Panc1 (cell line): ENCODE measurements at regions not wholly inside any gene's neighbourhood (a gene's known extent, or its start where the extent isn't known, plus 50 kb on each side); places are given as distances from the start of the nearest gene placed in this dataset.

ENCODE experiments used
- ATAC-seq: fragments of 200-7000 bp; cut with Tn5 transposase; 2 replicates; pipeline ENCODE4 v1.9.1; 2020; ENCODE audit warnings: mild to moderate bottlenecking, moderate library complexity
- BruUV-seq: library from RNA; stranded (reverse); fragments of 400-500 nt; replicated peaks from 2 replicates; lab custom pipeline; 2021; lab: Mats Ljungman, UMichigan
- CTCF ChIA-PET: fragments of 300-600 bp; sonication (Branson Sonifier 250); formaldehyde crosslinking; loops from one replicate; lab custom pipeline; 2022; ENCODE audit warnings: antibody characterized with exemption; lab: Charles Lee
- POLR2A ChIA-PET: fragments of 300-600 bp; sonication (Branson Sonifier 250); formaldehyde crosslinking; loops from one replicate; lab custom pipeline; 2022; ENCODE audit warnings: antibody characterized with exemption; lab: Charles Lee
- DNase-seq: peaks from one replicate; pipeline ENCODE4 v3.0.0-alpha.2; 2010; ENCODE audit warnings: low read depth, low spot score
- H3K27ac ChIP-seq: 2 replicates; pipeline ENCODE4 v1.5.1; 2011; ENCODE audit warnings: mild to moderate bottlenecking, low read length, inconsistent platforms
- H3K27me3 ChIP-seq: fragments of 200-500 bp; sonication (Bioruptor generic); 2 replicates; pipeline ENCODE4 v1.6.0; 2014; ENCODE audit warnings: low read length, inconsistent platforms; ENCODE audit not compliant: control insufficient read depth, insufficient read depth
- H3K36me3 ChIP-seq: fragments of 200-500 bp; sonication (Bioruptor generic); 2 replicates; pipeline ENCODE4 v1.5.1; 2014; ENCODE audit warnings: inconsistent platforms, mild to moderate bottlenecking, low read length, moderate library complexity; ENCODE audit not compliant: control insufficient read depth, insufficient read depth
- H3K4me1 ChIP-seq: 2 replicates; pipeline ENCODE4 v1.5.1; 2011; ENCODE audit warnings: inconsistent platforms, mild to moderate bottlenecking, low read length, moderate library complexity; ENCODE audit not compliant: control insufficient read depth, insufficient read depth
- H3K4me3 ChIP-seq, 2 experiments: 2 replicates each; pipeline ENCODE4 v1.5.1; 2011 to 2012; ENCODE audit warnings: low read depth in 2 of 2, low read length in 2 of 2, mild to moderate bottlenecking in 2 of 2, inconsistent platforms in 1 of 2, moderate library complexity in 1 of 2
- H3K9me3 ChIP-seq: fragments of 200-500 bp; sonication (Bioruptor generic); 2 replicates; pipeline ENCODE4 v1.5.1; 2014; ENCODE audit warnings: low read depth, mild to moderate bottlenecking, inconsistent platforms, low read length, moderate library complexity; ENCODE audit not compliant: control insufficient read depth, insufficient read depth
- CTCF ChIP-seq: fragments of 450-650 bp; IDR thresholded peaks from 2 replicates; pipeline ENCODE4 v1.5.1; 2017; ENCODE audit warnings: mild to moderate bottlenecking
- POLR2AphosphoS5 ChIP-seq: IDR thresholded peaks from 2 replicates; pipeline ENCODE4 v1.6.1; 2012; ENCODE audit warnings: mild to moderate bottlenecking, low read depth, low read length, moderate library complexity
- REST ChIP-seq, 2 experiments: IDR thresholded peaks; 2 replicates each; pipeline ENCODE4 v1.6.1; 2011 to 2012; ENCODE audit warnings: low read depth in 2 of 2, control low read depth in 1 of 2, low read length in 1 of 2, mild to moderate bottlenecking in 1 of 2, moderate library complexity in 1 of 2; ENCODE audit not compliant: insufficient read depth in 1 of 2
- SIN3A ChIP-seq: IDR thresholded peaks from 2 replicates; pipeline ENCODE4 v1.6.1; 2012; ENCODE audit warnings: low read depth, mild to moderate bottlenecking, low read length, moderate library complexity, borderline replicate concordance; ENCODE audit not compliant: insufficient read depth
- TCF7L2 ChIP-seq: IDR thresholded peaks from 2 replicates; pipeline ENCODE4 v1.6.1; 2011; ENCODE audit warnings: mild to moderate bottlenecking, low read depth, low read length, inconsistent platforms
- in situ Hi-C: cut with HindIII; loops from 2 replicates; pipeline ENCODE4 v1.10.0; 2016; ENCODE audit warnings: low sequenced_read_pairs, low pct_unique_long_range_greater_than_20kb
- intact Hi-C: fragments of 100-400 bp; cut with micrococcal nuclease; formaldehyde crosslinking; loops from one replicate; pipeline ENCODE4 v1.10.0; 2022; ENCODE audit not compliant: unreplicated experiment

- H3K4me3 ChIP-seq: no peak overlapping the region
- BruUV-seq: no TSS peak
- no peak overlapping the region for H3K27ac ChIP-seq
- no peaks in the 10 kb centered on the region for H3K4me1 ChIP-seq
- ATAC-seq (no peak), DNase-seq (no peak)
- ChIA-PET CTCF (no interaction called here), POLR2A (no interaction called here)
- no peaks in the 10 kb centered on the region for H3K9me3 ChIP-seq
- H3K27me3 ChIP-seq: no peaks in the 10 kb centered on the region
- in situ Hi-C loops: no loop called here
- TF ChIP-seq POLR2AphosphoS5 (no peak), SIN3A (no peak), CTCF (no peak), TCF7L2 (no peak), REST (IDR thresholded peaks at IDR 0.05; ENCODE audit: insufficient read depth in 1 of 2, low read depth in 2 of 2, low read length in 1 of 2) (no peak)
- H3K36me3 ChIP-seq: no peaks in the 10 kb centered on the region
- intact Hi-C loops: no loop called here
Observed at GRCh38 chr2:52365946-52366345, 1334.0 kb upstream of the NRXN1 start.

GRCh38 chr2:52356556-52356955 is 1324.6 kb upstream of the NRXN1 start:
- H3K9me3 ChIP-seq: no peaks in the 10 kb centered on the region
- no peaks in the 10 kb centered on the region for H3K36me3 ChIP-seq
- BruUV-seq: no TSS peak
- POLR2A ChIA-PET: no interaction called here
- intact Hi-C loops (no loop called here), in situ Hi-C loops (no loop called here)
- DNase-seq: no peak
- ATAC-seq: no peak
- H3K4me1 ChIP-seq: no peaks in the 10 kb centered on the region
- no peaks in the 10 kb centered on the region for H3K27me3 ChIP-seq
- no peak for TF ChIP-seq REST (IDR thresholded peaks at IDR 0.05; ENCODE audit: insufficient read depth in 1 of 2, low read depth in 2 of 2, low read length in 1 of 2)
- no peak for TF ChIP-seq TCF7L2
- no peak for TF ChIP-seq SIN3A
- TF ChIP-seq CTCF: no peak
- TF ChIP-seq POLR2AphosphoS5: no peak
- CTCF ChIA-PET: no interaction called here
- no peak overlapping the region for H3K4me3 ChIP-seq
- no peak overlapping the region for H3K27ac ChIP-seq
